ENCODE measurements at regions not wholly inside any gene's neighbourhood (a gene's known extent, or its start where the extent isn't known, plus 50 kb on each side); places are given as distances from the start of the nearest gene placed in this dataset.

DNA sequence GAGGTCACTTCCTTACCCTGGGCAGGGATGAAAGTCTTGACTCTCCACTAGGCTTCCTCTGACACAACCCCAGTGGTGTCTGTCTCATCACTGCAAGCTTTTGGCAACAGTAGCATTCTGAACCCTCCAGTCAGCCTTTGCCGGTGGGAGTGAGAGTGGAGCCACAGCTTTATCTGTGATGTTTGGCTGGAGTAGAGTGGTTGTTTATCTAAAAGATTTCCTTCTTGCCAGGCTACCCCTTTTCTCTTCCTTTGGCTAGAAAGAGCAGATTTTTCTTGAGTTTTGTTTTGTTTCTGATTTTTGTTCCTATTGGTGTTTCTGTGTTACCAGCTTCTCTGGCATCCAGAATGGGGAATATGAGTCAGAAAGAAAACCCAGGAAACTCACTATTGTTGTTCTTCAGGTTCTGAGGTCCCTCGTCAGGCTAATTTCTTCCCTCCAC lies 98.9 kb upstream of the KIF5B start:
- Histone ChIP-seq H3K9me3 (ENCODE audit: insufficient read depth, low read depth, low read length) (peaks cover 10% of the 10 kb centered on the region), H3K36me3 (ENCODE audit: insufficient read depth, low read length) (no peaks in the 10 kb centered on the region), H3K4me3 (ENCODE audit: low read length, poor library complexity, severe bottlenecking) (no peak overlapping the region), H3K79me2 (ENCODE audit: insufficient read depth, low read length) (no peaks in the 10 kb centered on the region), H3K4me2 (ENCODE audit: low read depth, low read length, poor library complexity, severe bottlenecking) (no peak overlapping the region), H3K9me2 (replicated peaks; ENCODE audit: low read depth, low read length) (no peaks in the 10 kb centered on the region), H4K20me1 (ENCODE audit: insufficient read depth, low read length, poor library complexity, severe bottlenecking) (no peaks in the 10 kb centered on the region), H2AFZ (ENCODE audit: low read length) (no peak overlapping the region), H3K9ac (ENCODE audit: low read depth, low read length, poor library complexity, severe bottlenecking) (no peak overlapping the region), H3F3A (ENCODE audit: low read depth) (no peaks in the 10 kb centered on the region), H3K27me3 (ENCODE audit: insufficient read depth, low read length, poor library complexity, severe bottlenecking) (no peaks in the 10 kb centered on the region), H3K4me1 (ENCODE audit: insufficient read depth, low read length, poor library complexity, severe bottlenecking) (peaks cover 11% of the 10 kb centered on the region)
- TF ChIP-seq CTCF (conservative IDR thresholded peaks at IDR 0.05; ENCODE audit: low read length): no peak
- no peak for TF ChIP-seq EZH2phosphoT487 (IDR thresholded peaks at IDR 0.05; ENCODE audit: borderline replicate concordance)

GRCh38 chr10:32153931-32154330 lies 97.7 kb upstream of the KIF5B start:
- no peaks in the 10 kb centered on the region for H3F3A ChIP-seq (ENCODE audit: low read depth)
- no peaks in the 10 kb centered on the region for H3K27me3 ChIP-seq (ENCODE audit: insufficient read depth, low read length, poor library complexity, severe bottlenecking)
- peaks cover 10% of the 10 kb centered on the region for H3K9me3 ChIP-seq (ENCODE audit: insufficient read depth, low read depth, low read length)
- no peaks in the 10 kb centered on the region for H4K20me1 ChIP-seq (ENCODE audit: insufficient read depth, low read length, poor library complexity, severe bottlenecking)
- H3K36me3 ChIP-seq (ENCODE audit: insufficient read depth, low read length): no peaks in the 10 kb centered on the region
- no peak overlapping the region for H3K4me2 ChIP-seq (ENCODE audit: low read depth, low read length, poor library complexity, severe bottlenecking)
- no peak overlapping the region for H2AFZ ChIP-seq (ENCODE audit: low read length)
- no peak overlapping the region for H3K4me3 ChIP-seq (ENCODE audit: low read length, poor library complexity, severe bottlenecking)
- no peak overlapping the region for H3K9ac ChIP-seq (ENCODE audit: low read depth, low read length, poor library complexity, severe bottlenecking)
- no peaks in the 10 kb centered on the region for H3K79me2 ChIP-seq (ENCODE audit: insufficient read depth, low read length)
- TF ChIP-seq CTCF (conservative IDR thresholded peaks at IDR 0.05; ENCODE audit: low read length): no peak
- H3K9me2 ChIP-seq (replicated peaks; ENCODE audit: low read depth, low read length): no peaks in the 10 kb centered on the region
- H3K4me1 ChIP-seq (ENCODE audit: insufficient read depth, low read length, poor library complexity, severe bottlenecking): peaks cover 12% of the 10 kb centered on the region

GRCh38 chr10:32153252-32153651 lies 97.0 kb upstream of the KIF5B start:
- Histone ChIP-seq H3K9me3 (ENCODE audit: insufficient read depth, low read depth, low read length) (peaks cover 10% of the 10 kb centered on the region), H3K4me3 (ENCODE audit: low read length, poor library complexity, severe bottlenecking) (no peak overlapping the region), H3F3A (ENCODE audit: low read depth) (no peaks in the 10 kb centered on the region), H3K4me2 (ENCODE audit: low read depth, low read length, poor library complexity, severe bottlenecking) (no peak overlapping the region), H2AFZ (ENCODE audit: low read length) (no peak overlapping the region), H3K79me2 (ENCODE audit: insufficient read depth, low read length) (no peaks in the 10 kb centered on the region), H3K27me3 (ENCODE audit: insufficient read depth, low read length, poor library complexity, severe bottlenecking) (no peaks in the 10 kb centered on the region), H4K20me1 (ENCODE audit: insufficient read depth, low read length, poor library complexity, severe bottlenecking) (no peaks in the 10 kb centered on the region), H3K36me3 (ENCODE audit: insufficient read depth, low read length) (no peaks in the 10 kb centered on the region), H3K9ac (ENCODE audit: low read depth, low read length, poor library complexity, severe bottlenecking) (no peak overlapping the region), H3K9me2 (replicated peaks; ENCODE audit: low read depth, low read length) (no peaks in the 10 kb centered on the region), H3K4me1 (ENCODE audit: insufficient read depth, low read length, poor library complexity, severe bottlenecking) (peaks cover 12% of the 10 kb centered on the region)
- no peak for TF ChIP-seq EZH2phosphoT487 (IDR thresholded peaks at IDR 0.05; ENCODE audit: borderline replicate concordance)
- no peak for TF ChIP-seq CTCF (conservative IDR thresholded peaks at IDR 0.05; ENCODE audit: low read length)

Data from Loucy (cell line).